GM21737 (cell line): ENCODE measurements at regions not wholly inside any gene's neighbourhood (a gene's known extent, or its start where the extent isn't known, plus 50 kb on each side); places are given as distances from the start of the nearest gene placed in this dataset.

Source experiments
- ATAC-seq: cut with Tn5 transposase; IDR thresholded peaks from one replicate; pipeline ENCODE4 v1.9.1; 2021; ENCODE audit warnings: mild to moderate bottlenecking, moderate library complexity; ENCODE audit not compliant: unreplicated experiment

GRCh38 chr14:22419620-22420019, 169.4 kb downstream of the DAD1 start:
- no peak for ATAC-seq

- peak; percentile 72 for ATAC-seq
Measured at GRCh38 chr14:22418631-22419030, 170.4 kb downstream of the DAD1 start.

GRCh38 chr14:22417914-22418313, 171.1 kb downstream of the DAD1 start:
- no peak for ATAC-seq

- no peak for ATAC-seq
Measured at GRCh38 chr14:22416193-22416592, 172.8 kb downstream of the DAD1 start.

GRCh38 chr14:22415605-22415959, 173.4 kb downstream of the DAD1 start:
- no peak for ATAC-seq

- no peak for ATAC-seq
Measured at GRCh38 chr14:22414876-22415604, 174.0 kb downstream of the DAD1 start.

GRCh38 chr14:22412926-22413411, 176.1 kb downstream of the DAD1 start:
- no peak for ATAC-seq

- ATAC-seq = no peak
Measured at GRCh38 chr14:22411398-22412055, 177.5 kb downstream of the DAD1 start.

- ATAC-seq = no peak
Measured at GRCh38 chr14:22410497-22410896, 178.5 kb downstream of the DAD1 start.

- ATAC-seq = no peak
Measured at GRCh38 chr14:22409006-22409405, 180.0 kb downstream of the DAD1 start.

- no peak for ATAC-seq
Measured at GRCh38 chr14:22408547-22408946, 180.5 kb downstream of the DAD1 start.

- no peak for ATAC-seq
Measured at GRCh38 chr14:22407033-22407432, 182.0 kb downstream of the DAD1 start.

- no peak for ATAC-seq
Measured at GRCh38 chr14:22405201-22405600, 183.8 kb downstream of the DAD1 start.

GRCh38 chr14:22403296-22403695, 185.7 kb downstream of the DAD1 start:
- ATAC-seq = no peak

GRCh38 chr14:22400655-22401259, 188.3 kb downstream of the DAD1 start:
- ATAC-seq = no peak

GRCh38 chr14:22399776-22400175, 189.2 kb downstream of the DAD1 start:
- ATAC-seq = no peak

- no peak for ATAC-seq
Measured at GRCh38 chr14:22397221-22397737, 191.7 kb downstream of the DAD1 start.

- ATAC-seq = no peak
Measured at GRCh38 chr14:22395803-22396202, 193.2 kb downstream of the DAD1 start.

GRCh38 chr14:22394616-22395015, 194.4 kb downstream of the DAD1 start:
- ATAC-seq = no peak

- ATAC-seq = no peak
Measured at GRCh38 chr14:22393796-22394195, 195.2 kb downstream of the DAD1 start.

GRCh38 chr14:22391908-22392565, 197.0 kb downstream of the DAD1 start:
- no peak for ATAC-seq
